Endodermal cell (in vitro differentiated cells): ENCODE measurements at regions not wholly inside any gene's neighbourhood (a gene's known extent, or its start where the extent isn't known, plus 50 kb on each side); places are given as distances from the start of the nearest gene placed in this dataset.

Experiments used
- DNase-seq: peaks from one replicate; pipeline ENCODE4 v3.0.0-alpha.2; 2017
- H3K27ac ChIP-seq: 2 replicates; pipeline ENCODE4 v1.5.1; 2013; ENCODE audit warnings: mild to moderate bottlenecking, low read depth, low read length, moderate library complexity
- H3K27me3 ChIP-seq: 2 replicates; pipeline ENCODE4 v1.6.1; 2013; ENCODE audit warnings: mild to moderate bottlenecking, low read length, moderate library complexity; ENCODE audit not compliant: insufficient read depth, control insufficient read depth, poor library complexity, severe bottlenecking
- H3K36me3 ChIP-seq: 2 replicates; pipeline ENCODE4 v1.7.0; 2013; ENCODE audit warnings: mild to moderate bottlenecking, low read length, moderate library complexity; ENCODE audit not compliant: control insufficient read depth, insufficient read depth
- H3K4me1 ChIP-seq: one replicate; pipeline ENCODE4 v1.7.0; 2013; ENCODE audit warnings: low read length; ENCODE audit not compliant: control insufficient read depth, insufficient read depth
- H3K4me3 ChIP-seq: 2 replicates; pipeline ENCODE4 v1.5.1; 2013; ENCODE audit warnings: mild to moderate bottlenecking, low read length, moderate library complexity
- H3K9ac ChIP-seq: 2 replicates; pipeline ENCODE4 v1.6.1; 2013; ENCODE audit warnings: mild to moderate bottlenecking, low read length, moderate library complexity; ENCODE audit not compliant: poor library complexity, severe bottlenecking; ENCODE audit errors: extremely low read depth
- H3K9me3 ChIP-seq: 2 replicates; pipeline ENCODE4 v1.6.1; 2013; ENCODE audit warnings: mild to moderate bottlenecking, low read length, moderate library complexity; ENCODE audit not compliant: control insufficient read depth
- H3K27ac Mint-ChIP-seq: 2 replicates; pipeline ENCODE4 v1.8.0; 2020; ENCODE audit warnings: mixed read lengths
- H3K27me3 Mint-ChIP-seq: 2 replicates; pipeline ENCODE4 v1.8.0; 2021; ENCODE audit warnings: mild to moderate bottlenecking, mixed read lengths; ENCODE audit not compliant: insufficient read depth
- H3K36me3 Mint-ChIP-seq: 2 replicates; pipeline ENCODE4 v1.8.0; 2020; ENCODE audit warnings: low read depth, mixed read lengths
- H3K4me1 Mint-ChIP-seq: 2 replicates; pipeline ENCODE4 v1.8.0; 2020; ENCODE audit warnings: mixed read lengths
- H3K4me3 Mint-ChIP-seq: 2 replicates; pipeline ENCODE4 v1.8.0; 2020; ENCODE audit warnings: mild to moderate bottlenecking, moderate library complexity, mixed read lengths
- H3K9me3 Mint-ChIP-seq: 2 replicates; pipeline ENCODE4 v1.8.0; 2020; ENCODE audit warnings: mild to moderate bottlenecking, mixed read lengths
- WGBS, 2 experiments: methylation state at CpG; one replicate each; pipeline versions ENCODE4 v1.1.5 to v1.1.7; 2013; ENCODE audit warnings: missing lambda C conversion rate in 2 of 2, mixed read lengths in 1 of 2; ENCODE audit not compliant: insufficient coverage in 1 of 2, insufficient read length in 1 of 2; 5-methylcytosine and 5-hydroxymethylcytosine counted together
- TF ChIP-seq, protein P1 (sequence below): fragments of 200-600 bp; sonication (generic); conservative IDR thresholded peaks from 2 replicates; pipeline ENCODE4 v1.5.0; 2021; ENCODE audit warnings: antibody characterized with exemption, mild to moderate bottlenecking

DNA sequence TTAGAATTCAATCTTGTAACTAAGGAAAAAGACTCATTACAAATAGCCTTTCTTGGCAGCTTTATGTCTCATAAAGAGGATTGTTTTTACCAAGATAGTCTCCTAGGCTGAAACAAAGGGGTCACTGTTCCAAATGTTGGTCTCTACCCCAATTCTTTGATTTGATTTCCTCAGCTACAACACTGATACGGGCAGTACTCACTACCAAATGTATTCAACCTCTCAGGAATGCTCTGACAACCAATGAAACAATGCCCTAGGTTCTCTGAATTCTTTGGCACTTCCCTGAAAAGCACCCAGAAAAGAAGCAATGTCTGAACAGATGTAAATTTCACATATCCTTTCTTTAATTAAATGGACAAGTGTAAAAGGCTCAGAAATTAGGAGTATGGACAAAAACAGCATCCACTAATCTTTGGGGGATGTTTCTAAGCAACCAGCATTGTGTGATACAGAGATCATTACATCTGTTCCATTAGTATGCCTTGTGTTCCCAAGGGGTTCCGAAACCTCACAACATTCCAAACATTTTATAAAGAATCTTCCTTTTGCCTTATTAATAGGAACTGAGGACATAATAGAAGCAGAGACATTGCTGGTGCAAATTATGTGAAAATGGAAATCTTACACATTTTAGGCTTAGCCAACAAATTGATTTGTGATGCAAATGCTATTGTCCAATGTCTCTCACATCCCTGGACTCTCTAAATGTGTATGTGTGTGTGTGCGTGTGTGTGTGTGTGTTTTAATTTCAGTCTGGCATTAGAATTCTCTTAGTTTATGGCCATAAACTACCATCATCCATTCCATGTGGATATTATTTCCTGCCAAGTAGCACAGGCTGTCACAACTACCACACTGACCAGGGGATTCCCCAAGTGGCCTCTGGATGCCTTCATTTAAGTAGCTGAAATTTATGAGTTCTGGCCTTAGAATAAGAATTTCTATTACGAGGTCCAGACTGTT is 276.0 kb downstream of the MTX2 start:
- peaks cover 26% of the 10 kb centered on the region for H3K27me3 Mint-ChIP-seq
- no peaks in the 10 kb centered on the region for H3K36me3 ChIP-seq
- no peaks in the 10 kb centered on the region for H3K4me1 Mint-ChIP-seq
- H3K27ac ChIP-seq = no peak overlapping the region
- no peaks in the 10 kb centered on the region for H3K9me3 ChIP-seq
- H3K4me1 ChIP-seq = no peaks in the 10 kb centered on the region
- no peaks in the 10 kb centered on the region for H3K36me3 Mint-ChIP-seq
- H3K4me3 Mint-ChIP-seq = no peak overlapping the region
- H3K9ac ChIP-seq = no peak overlapping the region
- H3K4me3 ChIP-seq = no peak overlapping the region
- H3K27ac Mint-ChIP-seq = no peak overlapping the region
- no peaks in the 10 kb centered on the region for H3K9me3 Mint-ChIP-seq
- TF ChIP-seq, protein P1, sequence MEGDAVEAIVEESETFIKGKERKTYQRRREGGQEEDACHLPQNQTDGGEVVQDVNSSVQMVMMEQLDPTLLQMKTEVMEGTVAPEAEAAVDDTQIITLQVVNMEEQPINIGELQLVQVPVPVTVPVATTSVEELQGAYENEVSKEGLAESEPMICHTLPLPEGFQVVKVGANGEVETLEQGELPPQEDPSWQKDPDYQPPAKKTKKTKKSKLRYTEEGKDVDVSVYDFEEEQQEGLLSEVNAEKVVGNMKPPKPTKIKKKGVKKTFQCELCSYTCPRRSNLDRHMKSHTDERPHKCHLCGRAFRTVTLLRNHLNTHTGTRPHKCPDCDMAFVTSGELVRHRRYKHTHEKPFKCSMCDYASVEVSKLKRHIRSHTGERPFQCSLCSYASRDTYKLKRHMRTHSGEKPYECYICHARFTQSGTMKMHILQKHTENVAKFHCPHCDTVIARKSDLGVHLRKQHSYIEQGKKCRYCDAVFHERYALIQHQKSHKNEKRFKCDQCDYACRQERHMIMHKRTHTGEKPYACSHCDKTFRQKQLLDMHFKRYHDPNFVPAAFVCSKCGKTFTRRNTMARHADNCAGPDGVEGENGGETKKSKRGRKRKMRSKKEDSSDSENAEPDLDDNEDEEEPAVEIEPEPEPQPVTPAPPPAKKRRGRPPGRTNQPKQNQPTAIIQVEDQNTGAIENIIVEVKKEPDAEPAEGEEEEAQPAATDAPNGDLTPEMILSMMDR = no peak
- no peak for DNase-seq
- 77 to 84% methylated on average over 2 to 3 of the region's 4 CpGs for WGBS, 2 experiments
- H3K27me3 ChIP-seq = peaks cover 29% of the 10 kb centered on the region

- Histone ChIP-seq H3K27ac (no peak overlapping the region), H3K36me3 (no peaks in the 10 kb centered on the region), H3K9ac (no peak overlapping the region), H3K27me3 (peaks cover 40% of the 10 kb centered on the region), H3K9me3 (no peaks in the 10 kb centered on the region), H3K4me3 (no peak overlapping the region), H3K4me1 (no peaks in the 10 kb centered on the region)
- TF ChIP-seq, protein P1 = no peak
- 80% methylated on average over 4 of the region's 4 CpGs; no CpG with 5 or more reads in 1 of the 2 experiments for WGBS, 2 experiments
- Mint-ChIP-seq H3K36me3 (no peaks in the 10 kb centered on the region), H3K27me3 (peaks cover 29% of the 10 kb centered on the region), H3K4me3 (no peak overlapping the region), H3K4me1 (no peaks in the 10 kb centered on the region), H3K9me3 (no peaks in the 10 kb centered on the region), H3K27ac (no peak overlapping the region)
- no peak for DNase-seq
These were observed 277.3 kb downstream of the MTX2 start for GRCh38 chr2:176546550-176546949.

DNA sequence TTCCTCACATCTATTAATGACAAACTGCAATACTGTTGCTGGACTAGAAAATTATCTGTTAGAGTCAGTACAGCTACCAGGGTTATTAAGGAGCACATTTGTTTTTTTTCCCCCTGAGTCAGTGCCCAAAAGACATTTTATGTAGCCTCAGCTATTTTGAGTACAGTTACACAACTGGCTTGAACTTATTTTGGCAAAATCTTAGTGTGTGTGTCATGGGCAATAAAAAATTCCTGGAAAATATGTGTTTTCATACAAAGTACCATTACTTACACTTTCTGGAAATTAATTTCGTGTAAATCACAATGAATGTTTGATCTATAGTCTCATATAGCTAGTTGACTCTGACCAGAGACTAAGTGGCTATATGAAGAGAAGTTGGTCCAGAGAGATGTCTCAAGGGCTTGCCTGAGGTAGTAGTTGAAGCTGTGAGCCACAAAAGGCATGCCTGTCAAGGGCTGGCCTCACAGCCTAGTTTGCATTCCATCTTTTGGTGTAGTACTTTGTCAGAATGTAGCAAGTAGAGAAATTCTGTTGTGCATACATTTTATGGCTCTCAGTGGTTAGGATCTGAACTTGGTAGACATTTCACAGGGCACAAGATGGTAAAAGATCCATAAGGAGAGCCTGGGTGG is 283.4 kb downstream of the MTX2 start:
- no peaks in the 10 kb centered on the region for H3K9me3 ChIP-seq
- TF ChIP-seq, protein P1 = no peak
- peaks cover 57% of the 10 kb centered on the region for H3K27me3 Mint-ChIP-seq
- no peaks in the 10 kb centered on the region for H3K36me3 Mint-ChIP-seq
- H3K4me1 Mint-ChIP-seq = peaks cover 11% of the 10 kb centered on the region
- H3K27ac ChIP-seq = no peak overlapping the region
- no peak overlapping the region for H3K9ac ChIP-seq
- H3K4me1 ChIP-seq = no peaks in the 10 kb centered on the region
- H3K36me3 ChIP-seq = no peaks in the 10 kb centered on the region
- H3K9me3 Mint-ChIP-seq = no peaks in the 10 kb centered on the region
- WGBS, 2 experiments = 86 to 88% methylated on average over 1 of the region's 1 CpG
- H3K4me3 Mint-ChIP-seq = no peak overlapping the region
- H3K4me3 ChIP-seq = no peak overlapping the region
- no peak overlapping the region for H3K27ac Mint-ChIP-seq
- H3K27me3 ChIP-seq = peaks cover 37% of the 10 kb centered on the region
- no peak for DNase-seq
